ENCODE measurements at regions not wholly inside any gene's neighbourhood (a gene's known extent, or its start where the extent isn't known, plus 50 kb on each side); places are given as distances from the start of the nearest gene placed in this dataset.

- Histone ChIP-seq H3K9me3 (no peaks in the 10 kb centered on the region), H3K4me1 (no peaks in the 10 kb centered on the region), H3K27ac (no peak overlapping the region), H3K36me3 (peaks cover 0 to 16% of the 10 kb centered on the region in 2 donors), H3K4me3 (no peak overlapping the region), H3K27me3 (no peaks in the 10 kb centered on the region)
- WGBS, 2 donors (ENCODE audit: low coverage in 1 of 2): 64 to 75% methylated on average over 1 of the region's 1 CpG
- TF ChIP-seq EP300 (IDR thresholded peaks at IDR 0.05): no peak
- TF ChIP-seq CTCF (IDR thresholded peaks at IDR 0.05): no peak
- TF ChIP-seq POLR2A (IDR thresholded peaks at IDR 0.05): no peak
- no peak for TF ChIP-seq POLR2AphosphoS5 (IDR thresholded peaks at IDR 0.05)
- ATAC-seq: no peak
Observed at GRCh38 chr9:85890962-85891361, 50.0 kb upstream of the NAA35 start.
